ENCODE measurements at regions not wholly inside any gene's neighbourhood (a gene's known extent, or its start where the extent isn't known, plus 50 kb on each side); places are given as distances from the start of the nearest gene placed in this dataset.

DNA sequence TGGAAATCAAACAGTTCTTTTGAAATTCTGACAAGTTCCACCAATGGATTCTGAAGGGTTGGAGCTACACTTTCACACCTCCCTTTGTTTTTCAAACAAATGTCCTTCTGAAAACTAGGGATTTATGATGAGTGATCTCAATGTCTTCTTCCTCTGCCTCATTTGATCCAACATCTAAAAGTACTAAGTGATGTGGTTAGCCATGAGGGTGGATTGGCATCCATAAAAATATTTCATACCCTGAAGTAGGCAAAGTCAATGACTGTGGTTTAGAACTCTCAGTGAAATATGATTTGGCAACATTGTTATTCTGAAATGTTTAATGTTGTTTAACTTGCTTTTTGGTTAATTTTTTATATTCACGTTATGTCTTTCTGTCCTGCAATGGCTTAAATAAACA is 136.9 kb downstream of the MBL2 start:
- TF ChIP-seq EZH2 (IDR thresholded peaks at IDR 0.05), result no peak
- TF ChIP-seq POLR2AphosphoS5 (IDR thresholded peaks at IDR 0.05; ENCODE audit: borderline replicate concordance, low read depth, low read length), result no peak
- no peak for TF ChIP-seq FOXP2 (optimal IDR thresholded peaks at IDR 0.05; ENCODE audit: control extremely low read depth, extremely low read length, insufficient read depth)
